Putamen (tissue), 1 donor: ENCODE measurements at regions not wholly inside any gene's neighbourhood (a gene's known extent, or its start where the extent isn't known, plus 50 kb on each side); places are given as distances from the start of the nearest gene placed in this dataset.
"Not testable (repeated sequence)": the region's sequence is repeated elsewhere in the genome, so short reads cannot be mapped to it uniquely, and the experiment has no call there.

Experiments
- DNase-seq: peaks from one replicate; pipeline ENCODE4 v3.0.0-alpha.2; 2016; ENCODE audit warnings: low spot score

DNA sequence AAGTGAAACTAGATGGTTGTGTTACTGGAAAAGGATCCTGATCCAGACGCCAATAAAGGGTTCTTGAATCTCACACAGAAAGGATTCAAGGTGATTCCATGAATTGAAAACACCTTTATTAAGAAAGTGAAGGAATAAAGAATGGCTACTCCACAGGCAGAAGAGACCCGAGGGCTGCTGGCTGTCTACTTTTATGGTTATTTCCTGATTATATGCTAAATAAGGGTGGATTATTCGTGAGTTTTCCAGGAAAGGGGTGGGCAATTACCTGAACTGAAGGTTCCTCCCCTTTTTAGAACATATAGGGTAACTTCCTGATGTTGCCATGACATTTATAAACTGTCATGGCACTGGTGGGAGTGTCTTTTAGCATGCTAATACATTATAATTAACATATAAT, 50.9 kb upstream of the WARS2 start:
- no peak for DNase-seq

DNA sequence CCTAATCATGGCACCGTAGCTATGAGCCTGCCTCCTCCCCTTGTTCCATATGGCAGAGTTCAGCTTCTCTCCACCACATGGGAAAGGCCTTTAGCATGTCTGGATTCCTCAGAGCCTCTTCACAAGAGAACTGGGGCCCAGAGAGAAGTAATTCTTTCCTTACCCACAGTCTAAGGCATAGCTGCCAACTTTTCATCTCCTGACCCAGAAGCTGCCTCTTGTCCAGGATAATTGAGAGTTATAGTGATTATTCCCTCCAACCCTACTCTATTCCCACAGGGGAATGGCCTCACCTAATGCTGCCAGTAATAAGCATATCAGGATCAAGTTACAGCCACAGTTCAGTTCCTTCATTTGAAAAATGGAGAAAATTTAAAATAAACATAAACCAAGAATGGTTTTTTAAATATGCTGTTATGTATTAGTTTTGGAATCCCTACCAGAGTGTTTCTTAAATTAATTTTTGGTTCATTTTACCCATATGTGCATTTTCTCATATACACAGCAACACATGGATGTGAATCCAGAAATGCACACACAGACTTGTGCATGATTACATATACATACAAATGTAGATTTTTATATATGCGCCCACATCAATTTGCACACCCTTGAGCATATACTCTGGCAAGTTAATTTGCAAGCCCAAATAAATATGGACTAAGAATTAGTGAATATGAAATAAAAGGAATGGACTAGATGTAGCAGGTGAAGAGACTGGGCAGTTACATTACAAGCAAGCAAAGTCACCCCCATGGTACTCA, 63.9 kb upstream of the WARS2 start:
- DNase-seq: no peak

DNA sequence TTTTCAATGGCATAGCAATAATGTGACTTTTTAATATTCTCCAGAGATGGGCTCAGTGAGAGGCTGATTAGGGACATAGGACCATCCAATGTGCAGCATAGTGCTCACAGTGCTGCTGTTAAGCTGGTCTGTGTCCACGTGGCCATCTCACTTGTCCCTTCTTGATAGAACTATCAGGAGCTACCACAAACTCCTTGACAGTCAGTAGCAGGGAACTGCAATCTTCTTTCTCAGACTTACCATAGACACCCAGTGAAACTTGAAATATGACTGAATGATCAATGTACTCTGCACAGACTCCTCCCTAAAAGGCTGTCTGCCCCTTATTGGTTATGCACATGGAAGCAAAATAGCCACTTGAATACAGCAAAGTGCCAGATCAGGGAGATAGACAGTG, 64.5 kb upstream of the WARS2 start:
- DNase-seq: no peak

DNA sequence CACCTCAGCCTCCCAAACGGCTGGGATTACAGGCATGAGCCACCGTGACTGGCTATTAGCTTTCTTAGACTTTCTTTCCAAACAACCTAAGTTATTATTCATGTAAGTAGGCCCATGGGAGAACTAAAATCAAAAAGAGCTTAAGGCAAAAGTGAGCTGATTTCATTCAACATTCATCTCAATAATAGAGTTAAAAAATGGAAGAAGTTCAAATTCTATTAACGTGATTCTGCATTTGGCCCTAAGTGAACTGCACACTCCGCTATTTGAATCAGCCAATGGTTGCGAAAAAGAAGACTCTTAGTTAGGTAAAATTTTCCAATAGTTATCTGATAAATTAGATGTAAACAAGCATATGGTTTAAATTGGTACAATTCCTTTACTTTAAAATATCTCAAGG, 68.6 kb upstream of the WARS2 start:
- no peak for DNase-seq

DNA sequence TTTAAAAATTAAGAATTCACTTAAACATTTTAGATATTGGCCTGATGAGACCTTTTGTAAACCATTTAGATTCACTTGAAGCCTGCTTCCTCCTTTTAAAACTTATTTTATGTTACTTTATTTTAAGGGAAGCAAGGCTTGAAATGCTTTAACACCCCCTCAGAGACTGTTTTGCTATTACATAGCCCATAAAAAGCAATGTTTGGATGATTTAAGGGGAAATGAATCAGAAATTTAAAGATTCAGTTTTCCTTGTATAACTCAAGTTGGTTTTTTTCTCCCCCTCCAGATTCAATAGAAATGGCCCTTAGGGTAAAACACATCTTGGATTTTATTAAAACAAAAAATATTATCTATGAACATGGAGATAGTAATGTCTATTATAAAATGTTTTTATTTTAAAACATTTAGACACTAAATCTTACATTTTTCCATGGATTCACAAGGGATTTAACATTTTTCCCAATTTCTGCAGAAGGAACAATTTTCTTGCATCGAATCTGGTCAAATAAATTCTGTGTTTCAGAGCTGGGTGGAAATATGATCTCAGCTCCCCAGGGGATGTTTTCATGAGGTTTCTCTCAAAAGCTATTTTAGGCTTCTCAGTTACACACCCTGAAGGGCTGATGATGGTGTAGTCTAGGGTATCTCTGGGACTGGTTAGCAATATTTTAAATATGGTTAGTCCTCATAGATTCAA, 69.3 kb upstream of the WARS2 start:
- no peak for DNase-seq

- no peak for DNase-seq
Observed at GRCh38 chr1:119210296-119210649, 69.8 kb upstream of the WARS2 start.

GRCh38 chr1:119213213-119213612, 72.8 kb upstream of the WARS2 start:
- not testable (repeated sequence) for DNase-seq

- not testable (repeated sequence) for DNase-seq
Observed at GRCh38 chr1:119214961-119215360, 74.5 kb upstream of the WARS2 start.

DNA sequence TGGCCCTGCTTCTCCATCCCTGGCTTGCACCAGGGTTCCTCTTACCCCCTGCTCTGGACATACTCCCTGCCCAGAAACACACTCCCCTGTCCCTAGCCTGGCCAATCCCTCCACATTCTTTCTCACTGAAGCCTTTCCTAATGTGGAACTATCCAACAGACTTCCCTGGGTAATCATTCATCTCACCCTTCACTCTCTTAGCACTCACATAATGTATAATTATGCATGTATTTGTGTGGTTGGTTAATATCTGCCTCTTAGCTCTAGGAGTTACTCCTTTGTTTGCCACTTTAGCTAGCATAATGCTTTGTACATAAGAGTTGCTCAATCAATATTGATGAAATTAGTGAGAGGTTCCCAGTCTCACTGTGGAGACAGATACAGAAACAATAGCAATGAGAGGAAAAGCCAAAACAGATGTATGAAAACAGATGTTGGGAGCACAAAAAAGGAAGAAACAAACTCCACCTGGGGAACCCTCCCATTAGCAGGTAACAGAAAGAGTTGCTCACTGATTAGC, 76.9 kb upstream of the WARS2 start:
- DNase-seq: no peak

- no peak for DNase-seq
Observed at GRCh38 chr1:119219711-119220110, 79.3 kb upstream of the WARS2 start.

DNA sequence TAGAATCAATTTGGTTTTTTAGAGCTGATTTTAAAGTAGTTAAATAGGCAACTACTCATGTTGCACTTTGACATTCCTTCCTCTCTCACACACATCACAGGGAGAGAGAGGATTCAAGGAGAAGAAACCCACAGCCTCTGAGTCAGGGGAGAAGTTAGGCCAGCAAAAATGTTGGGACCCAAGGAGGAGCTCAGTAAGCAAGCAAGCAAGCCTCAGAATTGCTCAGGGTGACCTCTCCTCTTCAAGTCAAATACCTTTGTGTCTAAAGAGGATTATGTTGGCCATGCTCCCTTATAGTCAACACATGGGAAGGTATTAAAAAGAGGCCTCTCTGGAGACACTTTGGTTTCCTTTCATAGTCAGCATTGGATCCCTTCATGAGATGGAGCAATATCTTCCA, 80.5 kb upstream of the WARS2 start:
- no peak for DNase-seq

- no peak for DNase-seq
Observed at GRCh38 chr1:119222271-119222670, 81.8 kb upstream of the WARS2 start.

- no peak for DNase-seq
Observed at GRCh38 chr1:119225265-119225664, 84.8 kb upstream of the WARS2 start.

- DNase-seq: no peak
Observed at GRCh38 chr1:119225831-119226230, 85.4 kb upstream of the WARS2 start.

- DNase-seq: no peak
Observed at GRCh38 chr1:119226321-119226720, 85.9 kb upstream of the WARS2 start.

DNA sequence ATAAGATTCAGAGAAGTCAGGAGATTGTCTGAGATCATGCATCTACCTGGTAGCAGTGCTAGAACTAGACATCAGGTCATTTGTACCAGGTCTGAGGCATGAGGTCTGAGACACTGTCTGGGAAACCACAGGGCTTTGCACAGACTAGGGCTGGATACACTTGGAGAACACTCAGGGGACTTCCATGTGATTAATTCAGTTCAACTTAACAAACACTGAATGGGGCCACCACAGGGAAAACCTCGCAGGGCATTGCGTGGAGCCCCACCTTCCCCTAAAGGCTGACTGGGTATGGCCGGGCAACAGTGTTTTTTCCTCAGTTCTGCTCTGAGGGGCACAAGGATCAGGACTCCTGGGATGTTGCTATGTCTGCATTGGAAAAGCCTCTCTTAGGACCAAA, 86.5 kb upstream of the WARS2 start:
- DNase-seq: no peak

GRCh38 chr1:119227456-119227855, 87.0 kb upstream of the WARS2 start:
- DNase-seq: no peak

- DNase-seq: no peak
Observed at GRCh38 chr1:119228335-119229080, 88.1 kb upstream of the WARS2 start.

DNA sequence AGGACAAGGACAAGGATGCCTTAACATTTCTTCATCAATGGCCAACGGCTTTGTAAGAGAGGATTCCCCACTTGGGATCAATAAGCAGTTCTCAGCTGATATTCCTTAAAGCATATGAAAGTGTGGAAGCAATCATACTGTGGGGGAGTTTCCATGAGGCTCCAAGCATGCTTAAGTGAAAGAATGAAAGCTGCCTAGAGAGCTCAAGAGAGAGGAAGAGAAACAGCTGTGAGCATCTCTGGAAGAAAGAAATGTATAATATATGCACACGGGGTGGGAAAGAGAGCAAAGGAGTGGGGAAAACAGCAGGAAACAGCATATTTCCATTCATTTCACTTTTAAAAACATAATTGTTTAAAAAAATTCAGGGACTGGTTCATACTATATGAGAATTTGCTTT, 94.7 kb upstream of the WARS2 start:
- no peak for DNase-seq

- DNase-seq: no peak
Observed at GRCh38 chr1:119245881-119246280, 105.4 kb upstream of the WARS2 start.

- no peak for DNase-seq
Observed at GRCh38 chr1:119249283-119249682, 108.8 kb upstream of the WARS2 start.

GRCh38 chr1:119250299-119250698, 109.8 kb upstream of the WARS2 start:
- DNase-seq: no peak

DNA sequence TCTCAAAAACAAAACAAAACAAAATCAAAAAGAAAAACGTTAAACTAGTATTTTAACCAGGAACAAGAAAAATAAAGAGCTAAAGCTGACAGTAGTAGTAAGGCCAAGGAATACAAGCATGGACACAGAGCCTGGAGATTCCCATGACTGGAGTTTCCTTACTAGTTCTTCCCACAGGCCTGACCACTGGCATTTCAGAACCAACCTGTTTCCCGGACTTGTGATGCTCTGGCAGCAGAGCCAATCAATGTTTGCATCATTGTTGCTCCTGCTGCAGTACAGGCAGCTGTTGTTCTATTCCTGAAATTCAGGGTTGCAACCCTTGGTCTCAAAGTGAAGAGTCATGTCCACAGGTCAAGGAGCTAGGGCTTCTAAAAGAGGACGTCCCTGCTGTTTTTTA, 111.3 kb upstream of the WARS2 start:
- no peak for DNase-seq
